ENCODE measurements at regions not wholly inside any gene's neighbourhood (a gene's known extent, or its start where the extent isn't known, plus 50 kb on each side); places are given as distances from the start of the nearest gene placed in this dataset.

DNA sequence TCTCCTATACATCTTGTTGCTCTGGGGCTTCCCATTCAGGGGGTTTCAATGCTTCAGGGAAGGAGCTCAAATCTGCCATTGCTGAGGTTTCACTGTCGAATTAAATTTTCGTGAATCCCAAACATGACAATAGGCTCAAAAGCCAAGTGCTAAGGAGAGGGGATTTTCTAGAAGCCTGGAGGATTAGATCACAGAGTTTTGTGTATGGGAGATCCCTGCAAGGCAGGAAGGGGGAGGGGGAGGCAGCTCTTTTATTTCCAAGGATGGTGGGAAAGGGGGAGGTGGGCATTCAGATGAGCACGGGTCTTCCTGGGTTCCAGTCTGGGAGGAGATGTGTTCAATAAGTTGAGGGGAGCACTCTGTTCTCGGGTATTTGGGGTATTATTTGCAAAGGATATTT lies 69.9 kb upstream of the DLG1 start:
- TF ChIP-seq POLR2A (IDR thresholded peaks at IDR 0.05; ENCODE audit: low read length) (no peak), GATA1 (IDR thresholded peaks at IDR 0.05; ENCODE audit: low read depth, low read length) (no peak)

Measured in erythroblast (primary cell).